ENCODE measurements at regions not wholly inside any gene's neighbourhood (a gene's known extent, or its start where the extent isn't known, plus 50 kb on each side); places are given as distances from the start of the nearest gene placed in this dataset.
A peak's percentile ranks its signal among the peaks of the same experiment; 100 is the strongest.

GRCh38 chr1:83770319-83770661 lies 228.6 kb downstream of the TTLL7 start:
- intact Hi-C loops (cut with DNase I) = no loop called here
- no peaks in the 10 kb centered on the region for H3K4me1 ChIP-seq (ENCODE audit: control insufficient read depth in 2 of 3, insufficient read depth in 2 of 3, low read depth in 1 of 3, low read length in 3 of 3)
- no peak overlapping the region for H3K9ac ChIP-seq (ENCODE audit: low read length in 3 of 3)
- peak; percentile 77 for FAIRE-seq
- no peak for TF ChIP-seq CTCF (IDR thresholded peaks at IDR 0.05; ENCODE audit: borderline replicate concordance, extremely low read depth, insufficient read depth)
- no peak for DNase-seq
- H3K4me3 ChIP-seq (ENCODE audit: low read length in 3 of 3) = no peak overlapping the region
- H3K36me3 ChIP-seq (ENCODE audit: control insufficient read depth in 2 of 3, insufficient read depth in 3 of 3, low read length in 3 of 3) = no peaks in the 10 kb centered on the region
- no peak overlapping the region for H3K27ac ChIP-seq (ENCODE audit: low read depth in 2 of 2, low read length in 2 of 2)
- H3K9me3 ChIP-seq (ENCODE audit: control insufficient read depth in 2 of 3, insufficient read depth in 1 of 3, low read length in 3 of 3) = no peaks in the 10 kb centered on the region
- no peaks in the 10 kb centered on the region for H3K27me3 ChIP-seq (ENCODE audit: control insufficient read depth, insufficient read depth, low read length)

GRCh38 chr1:83769594-83770318 lies 229.2 kb downstream of the TTLL7 start:
- Histone ChIP-seq H3K4me3 (ENCODE audit: low read length in 3 of 3) (no peak overlapping the region), H3K4me1 (ENCODE audit: control insufficient read depth in 2 of 3, insufficient read depth in 2 of 3, low read depth in 1 of 3, low read length in 3 of 3) (no peaks in the 10 kb centered on the region), H3K27me3 (ENCODE audit: control insufficient read depth, insufficient read depth, low read length) (no peaks in the 10 kb centered on the region), H3K9ac (ENCODE audit: low read length in 3 of 3) (no peak overlapping the region), H3K36me3 (ENCODE audit: control insufficient read depth in 2 of 3, insufficient read depth in 3 of 3, low read length in 3 of 3) (no peaks in the 10 kb centered on the region), H3K27ac (ENCODE audit: low read depth in 2 of 2, low read length in 2 of 2) (no peak overlapping the region), H3K9me3 (ENCODE audit: control insufficient read depth in 2 of 3, insufficient read depth in 1 of 3, low read length in 3 of 3) (no peaks in the 10 kb centered on the region)
- FAIRE-seq (no peak), DNase-seq (no peak)
- intact Hi-C loops (cut with DNase I) = no loop called here
- TF ChIP-seq CTCF (IDR thresholded peaks at IDR 0.05; ENCODE audit: borderline replicate concordance, extremely low read depth, insufficient read depth) = no peak

- H3K9ac ChIP-seq (ENCODE audit: low read length in 3 of 3) = no peak overlapping the region
- intact Hi-C loops (cut with DNase I) = no loop called here
- no peaks in the 10 kb centered on the region for H3K9me3 ChIP-seq (ENCODE audit: control insufficient read depth in 2 of 3, insufficient read depth in 1 of 3, low read length in 3 of 3)
- no peak overlapping the region for H3K27ac ChIP-seq (ENCODE audit: low read depth in 2 of 2, low read length in 2 of 2)
- H3K36me3 ChIP-seq (ENCODE audit: control insufficient read depth in 2 of 3, insufficient read depth in 3 of 3, low read length in 3 of 3) = no peaks in the 10 kb centered on the region
- H3K4me3 ChIP-seq (ENCODE audit: low read length in 3 of 3) = no peak overlapping the region
- H3K27me3 ChIP-seq (ENCODE audit: control insufficient read depth, insufficient read depth, low read length) = no peaks in the 10 kb centered on the region
- FAIRE-seq (no peak), DNase-seq (peak in 1 of 5 donors; percentile 44)
- no peak for TF ChIP-seq CTCF (IDR thresholded peaks at IDR 0.05; ENCODE audit: borderline replicate concordance, extremely low read depth, insufficient read depth)
- no peaks in the 10 kb centered on the region for H3K4me1 ChIP-seq (ENCODE audit: control insufficient read depth in 2 of 3, insufficient read depth in 2 of 3, low read depth in 1 of 3, low read length in 3 of 3)
These were observed 229.9 kb downstream of the TTLL7 start for GRCh38 chr1:83769072-83769471.

- FAIRE-seq (no peak), DNase-seq (peak in 2 of 5 donors; percentile 66 to 88)
- no peaks in the 10 kb centered on the region for H3K9me3 ChIP-seq (ENCODE audit: control insufficient read depth in 2 of 3, insufficient read depth in 1 of 3, low read length in 3 of 3)
- no peak for TF ChIP-seq CTCF (IDR thresholded peaks at IDR 0.05; ENCODE audit: borderline replicate concordance, extremely low read depth, insufficient read depth)
- H3K36me3 ChIP-seq (ENCODE audit: control insufficient read depth in 2 of 3, insufficient read depth in 3 of 3, low read length in 3 of 3) = no peaks in the 10 kb centered on the region
- H3K4me3 ChIP-seq (ENCODE audit: low read length in 3 of 3) = no peak overlapping the region
- peaks cover 0 to 3% (median 0%) of the 10 kb centered on the region in 3 donors for H3K4me1 ChIP-seq (ENCODE audit: control insufficient read depth in 2 of 3, insufficient read depth in 2 of 3, low read depth in 1 of 3, low read length in 3 of 3)
- no peak overlapping the region for H3K27ac ChIP-seq (ENCODE audit: low read depth in 2 of 2, low read length in 2 of 2)
- H3K27me3 ChIP-seq (ENCODE audit: control insufficient read depth, insufficient read depth, low read length) = no peaks in the 10 kb centered on the region
- no peak overlapping the region for H3K9ac ChIP-seq (ENCODE audit: low read length in 3 of 3)
- intact Hi-C loops (cut with DNase I) = no loop called here
These were observed 232.7 kb downstream of the TTLL7 start for GRCh38 chr1:83766241-83766691.
